ENCODE measurements at regions not wholly inside any gene's neighbourhood (a gene's known extent, or its start where the extent isn't known, plus 50 kb on each side); places are given as distances from the start of the nearest gene placed in this dataset.
A peak's percentile ranks its signal among the peaks of the same experiment; 100 is the strongest.

DNA sequence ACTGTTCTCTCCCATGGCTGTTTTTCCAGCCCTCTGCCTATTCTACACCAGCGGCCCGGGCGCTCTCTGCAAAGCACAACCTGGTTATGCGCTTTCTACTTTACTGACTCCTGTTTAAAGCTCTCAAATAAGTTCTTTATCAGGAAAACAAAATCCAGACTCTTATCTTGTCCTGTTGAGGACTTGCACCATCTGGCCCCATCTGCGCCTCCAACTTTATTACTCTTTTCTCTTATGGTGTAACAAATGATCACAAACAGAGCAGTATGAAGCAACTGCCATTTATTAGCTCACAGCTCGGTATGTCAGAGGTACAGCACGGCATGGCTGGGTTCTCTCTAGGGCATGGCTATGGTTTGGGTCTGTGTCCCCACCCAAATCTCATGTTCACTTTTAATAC lies 236.5 kb upstream of the NT5C1B start:
- no peak overlapping the region for H3K4me3 ChIP-seq (ENCODE audit: low read depth, low read length)
- DNase-seq (ENCODE audit: low read depth), result no peak
- TF ChIP-seq, protein P1, sequence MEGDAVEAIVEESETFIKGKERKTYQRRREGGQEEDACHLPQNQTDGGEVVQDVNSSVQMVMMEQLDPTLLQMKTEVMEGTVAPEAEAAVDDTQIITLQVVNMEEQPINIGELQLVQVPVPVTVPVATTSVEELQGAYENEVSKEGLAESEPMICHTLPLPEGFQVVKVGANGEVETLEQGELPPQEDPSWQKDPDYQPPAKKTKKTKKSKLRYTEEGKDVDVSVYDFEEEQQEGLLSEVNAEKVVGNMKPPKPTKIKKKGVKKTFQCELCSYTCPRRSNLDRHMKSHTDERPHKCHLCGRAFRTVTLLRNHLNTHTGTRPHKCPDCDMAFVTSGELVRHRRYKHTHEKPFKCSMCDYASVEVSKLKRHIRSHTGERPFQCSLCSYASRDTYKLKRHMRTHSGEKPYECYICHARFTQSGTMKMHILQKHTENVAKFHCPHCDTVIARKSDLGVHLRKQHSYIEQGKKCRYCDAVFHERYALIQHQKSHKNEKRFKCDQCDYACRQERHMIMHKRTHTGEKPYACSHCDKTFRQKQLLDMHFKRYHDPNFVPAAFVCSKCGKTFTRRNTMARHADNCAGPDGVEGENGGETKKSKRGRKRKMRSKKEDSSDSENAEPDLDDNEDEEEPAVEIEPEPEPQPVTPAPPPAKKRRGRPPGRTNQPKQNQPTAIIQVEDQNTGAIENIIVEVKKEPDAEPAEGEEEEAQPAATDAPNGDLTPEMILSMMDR (IDR thresholded peaks at IDR 0.05; ENCODE audit: control insufficient read depth, extremely low read depth, insufficient read depth), result no peak

GRCh38 chr2:18824915-18825314 lies 235.5 kb upstream of the NT5C1B start:
- no peak for DNase-seq (ENCODE audit: low read depth)
- TF ChIP-seq, protein P1 (IDR thresholded peaks at IDR 0.05; ENCODE audit: control insufficient read depth, extremely low read depth, insufficient read depth), result no peak
- H3K4me3 ChIP-seq (ENCODE audit: low read depth, low read length), result no peak overlapping the region

DNA sequence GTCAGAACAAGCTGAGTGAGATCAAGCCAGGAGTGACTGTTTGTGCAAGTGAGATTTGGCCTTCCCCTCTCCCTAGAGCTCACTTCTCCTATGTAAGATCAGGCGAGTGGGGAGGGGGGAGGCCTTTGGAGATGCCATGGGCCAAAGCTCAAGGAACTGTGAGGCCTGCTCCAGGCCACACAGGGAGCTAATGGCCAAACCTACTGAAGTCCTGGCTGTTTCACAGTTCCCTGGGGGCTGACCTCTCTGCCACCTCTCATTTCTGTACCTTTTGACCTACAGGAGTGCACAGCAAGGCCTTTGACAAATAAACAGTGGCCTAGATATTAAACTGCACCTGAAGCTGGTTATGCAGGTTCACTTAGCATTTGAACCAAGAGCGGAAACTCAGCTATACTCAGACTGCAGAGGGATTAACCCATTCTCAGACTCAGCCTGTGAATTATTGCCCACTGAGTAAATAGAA lies 235.0 kb upstream of the NT5C1B start:
- H3K4me3 ChIP-seq (ENCODE audit: low read depth, low read length), result no peak overlapping the region
- DNase-seq (ENCODE audit: low read depth), result peak; percentile 71
- TF ChIP-seq, protein P1 (IDR thresholded peaks at IDR 0.05; ENCODE audit: control insufficient read depth, extremely low read depth, insufficient read depth), result no peak

GRCh38 chr2:18821431-18821830 lies 232.1 kb upstream of the NT5C1B start:
- no peak for DNase-seq (ENCODE audit: low read depth)
- H3K4me3 ChIP-seq (ENCODE audit: low read depth, low read length), result no peak overlapping the region
- TF ChIP-seq, protein P1 (IDR thresholded peaks at IDR 0.05; ENCODE audit: control insufficient read depth, extremely low read depth, insufficient read depth), result no peak

DNA sequence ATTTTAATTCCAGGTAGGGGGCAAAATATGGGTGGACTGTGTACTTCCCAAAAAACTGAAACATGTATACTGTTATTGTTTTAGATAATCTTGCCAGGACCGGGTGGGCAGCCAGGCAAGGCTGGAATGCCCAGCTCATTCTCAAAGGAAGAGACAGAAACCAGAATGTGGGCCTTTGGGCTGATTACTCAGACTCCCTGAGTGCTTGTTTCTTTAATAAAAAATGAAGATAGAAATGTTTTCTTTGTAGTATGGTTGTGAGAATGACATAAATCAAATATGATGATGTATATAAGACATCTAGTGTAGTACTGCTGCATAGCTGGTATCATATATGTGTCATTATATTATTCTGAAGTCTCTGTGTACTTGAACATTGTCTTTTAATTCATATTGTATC lies 231.6 kb upstream of the NT5C1B start:
- TF ChIP-seq, protein P1 (IDR thresholded peaks at IDR 0.05; ENCODE audit: control insufficient read depth, extremely low read depth, insufficient read depth), result no peak
- H3K4me3 ChIP-seq (ENCODE audit: low read depth, low read length), result no peak overlapping the region

GRCh38 chr2:18819566-18819965 lies 230.2 kb upstream of the NT5C1B start:
- TF ChIP-seq, protein P1 (IDR thresholded peaks at IDR 0.05; ENCODE audit: control insufficient read depth, extremely low read depth, insufficient read depth), result no peak
- DNase-seq (ENCODE audit: low read depth), result no peak
- no peak overlapping the region for H3K4me3 ChIP-seq (ENCODE audit: low read depth, low read length)

More for the DNA sequence above, 231.6 kb upstream of the NT5C1B start:
- no peak for DNase-seq (ENCODE audit: low read depth)

GRCh38 chr2:18814387-18814786 lies 225.0 kb upstream of the NT5C1B start:
- TF ChIP-seq, protein P1 (IDR thresholded peaks at IDR 0.05; ENCODE audit: control insufficient read depth, extremely low read depth, insufficient read depth), result no peak
- no peak for DNase-seq (ENCODE audit: low read depth)

More at GRCh38 chr2:18814387-18814786, 225.0 kb upstream of the NT5C1B start:
- no peak overlapping the region for H3K4me3 ChIP-seq (ENCODE audit: low read depth, low read length)
